COR-L47 (cell line): ENCODE measurements at regions not wholly inside any gene's neighbourhood (a gene's known extent, or its start where the extent isn't known, plus 50 kb on each side); places are given as distances from the start of the nearest gene placed in this dataset.

ENCODE experiments used
- DNase-seq: peaks from one replicate; lab custom pipeline; 2025; lab: John Stamatoyannopoulos, UW

DNA sequence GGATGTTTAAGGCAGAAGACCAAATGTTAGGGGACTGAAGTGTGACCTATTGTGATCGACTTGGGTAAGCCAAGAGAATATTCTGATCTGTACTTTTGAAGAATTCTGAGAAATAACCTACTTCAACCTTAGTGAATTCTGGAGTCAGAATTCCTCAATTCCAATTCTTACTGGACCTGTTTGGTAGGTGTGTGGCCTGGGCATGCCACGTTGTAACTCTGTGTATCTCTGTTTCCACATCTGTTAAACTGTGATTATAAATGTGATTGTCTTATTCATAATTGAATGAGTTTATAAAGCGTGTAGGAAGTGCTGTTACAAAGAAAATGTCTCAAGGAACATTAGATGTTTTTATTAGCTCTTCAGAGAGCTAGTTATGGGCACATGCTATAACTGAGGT lies 64.5 kb downstream of the TUSC1 start:
- DNase-seq = no peak

DNA sequence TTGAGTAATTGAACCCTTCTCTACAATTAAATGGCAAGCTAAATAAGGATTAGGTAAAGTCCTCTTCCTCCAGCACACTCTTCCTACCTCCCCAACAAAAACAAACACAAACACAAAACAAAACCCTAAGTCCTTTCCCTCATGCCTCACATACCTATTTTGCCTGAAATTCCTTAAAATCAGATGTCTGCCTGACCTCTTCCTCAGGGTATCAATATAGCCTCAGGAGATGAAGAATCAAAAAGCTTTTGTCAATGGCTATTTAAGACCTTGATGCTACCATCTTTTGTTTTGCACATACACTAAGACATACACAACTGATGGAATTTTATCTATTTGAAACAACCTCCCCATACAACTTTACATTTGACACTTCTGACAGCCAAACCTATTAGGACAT lies 75.1 kb downstream of the TUSC1 start:
- no peak for DNase-seq

- no peak for DNase-seq
Observed at GRCh38 chr9:25602400-25603044, 75.7 kb downstream of the TUSC1 start.

GRCh38 chr9:25600501-25600900 lies 77.7 kb downstream of the TUSC1 start:
- no peak for DNase-seq

DNA sequence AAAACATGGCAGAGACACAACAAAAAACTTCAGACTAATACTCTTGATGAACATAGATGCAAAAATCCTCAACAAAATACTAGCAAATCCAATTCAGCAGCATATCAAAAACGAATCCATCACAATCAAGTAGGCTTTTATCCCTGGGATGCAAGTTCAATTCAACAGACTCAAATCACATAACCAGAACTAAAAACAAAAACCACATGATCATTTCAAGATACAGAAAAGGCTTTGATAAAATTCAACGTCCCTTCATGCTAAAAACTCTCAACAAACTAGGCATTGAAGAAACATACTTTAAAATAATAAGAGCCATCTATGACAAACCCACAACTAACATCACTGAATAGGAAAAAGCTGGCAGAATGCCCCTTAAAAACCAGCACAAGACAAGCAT lies 93.6 kb downstream of the TUSC1 start:
- DNase-seq = no peak

DNA sequence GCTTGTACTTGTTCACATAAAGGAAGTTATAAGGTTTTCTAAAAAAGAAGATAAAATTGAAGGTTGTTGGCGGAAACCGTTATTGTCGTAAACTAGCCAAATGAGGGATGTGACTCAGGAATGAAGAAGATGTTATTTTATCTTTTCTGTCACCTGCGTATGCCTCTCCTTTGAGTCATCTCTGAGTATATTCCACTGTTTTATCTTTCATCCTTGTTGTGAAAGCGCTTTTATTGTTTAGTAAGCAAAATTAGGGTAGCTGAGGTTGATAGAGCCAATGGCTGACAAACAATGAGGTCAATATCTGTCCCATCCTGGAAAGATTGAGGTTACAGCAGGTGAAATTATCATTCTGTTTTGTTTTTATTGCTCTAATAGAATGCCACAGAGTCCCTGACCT lies 105.0 kb downstream of the TUSC1 start:
- DNase-seq = no peak

DNA sequence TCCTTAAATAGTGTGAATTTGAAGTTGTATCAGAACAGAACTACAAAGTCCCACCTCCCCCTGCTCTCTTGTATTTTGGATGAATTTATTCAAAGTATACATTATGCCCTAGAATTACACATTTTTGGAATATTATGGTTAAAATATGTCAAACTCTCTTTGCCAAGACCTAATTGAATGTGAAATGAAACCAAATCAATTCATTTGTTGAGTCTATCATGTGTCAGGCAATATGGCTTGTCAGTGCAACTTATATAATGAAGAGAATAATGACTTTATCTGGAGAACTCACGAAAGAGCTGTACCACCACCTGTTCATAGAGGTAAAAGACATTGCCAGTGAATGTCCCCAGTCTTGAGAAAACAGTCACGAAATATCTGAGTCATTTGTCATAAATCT lies 106.8 kb downstream of the TUSC1 start:
- DNase-seq = no peak

GRCh38 chr9:25570802-25571201 lies 107.4 kb downstream of the TUSC1 start:
- DNase-seq = no peak

- no peak for DNase-seq
Observed at GRCh38 chr9:25562101-25562500, 116.1 kb downstream of the TUSC1 start.

DNA sequence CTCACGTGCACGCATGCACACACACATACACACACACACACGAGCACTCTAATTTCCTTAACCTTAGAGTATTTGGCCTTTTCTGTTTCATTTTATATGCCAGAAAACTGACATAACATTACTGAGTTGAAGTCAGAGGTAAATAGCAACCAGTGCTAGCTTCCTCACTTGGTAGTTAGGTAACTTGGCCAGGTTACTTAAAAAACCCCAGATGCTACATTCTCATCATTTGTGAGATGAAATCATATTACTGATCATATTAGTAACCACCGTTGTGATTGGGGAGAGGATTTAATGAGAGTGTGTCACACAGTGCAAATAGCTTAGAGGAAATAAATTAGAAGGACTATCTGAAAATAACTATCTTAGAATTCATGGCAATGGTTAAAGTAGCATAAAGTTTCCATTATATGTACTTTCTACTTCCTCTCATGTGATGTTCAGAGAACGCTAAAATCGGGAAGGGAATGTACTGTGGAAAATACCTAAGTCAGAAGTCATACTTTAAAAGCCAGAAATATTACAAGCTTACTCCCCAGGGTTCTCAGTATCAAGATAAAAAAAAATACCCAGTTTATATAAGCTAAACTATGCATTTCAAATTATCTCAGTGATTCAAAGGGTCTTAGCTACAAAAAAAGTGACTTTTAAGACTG lies 120.5 kb downstream of the TUSC1 start:
- no peak for DNase-seq

DNA sequence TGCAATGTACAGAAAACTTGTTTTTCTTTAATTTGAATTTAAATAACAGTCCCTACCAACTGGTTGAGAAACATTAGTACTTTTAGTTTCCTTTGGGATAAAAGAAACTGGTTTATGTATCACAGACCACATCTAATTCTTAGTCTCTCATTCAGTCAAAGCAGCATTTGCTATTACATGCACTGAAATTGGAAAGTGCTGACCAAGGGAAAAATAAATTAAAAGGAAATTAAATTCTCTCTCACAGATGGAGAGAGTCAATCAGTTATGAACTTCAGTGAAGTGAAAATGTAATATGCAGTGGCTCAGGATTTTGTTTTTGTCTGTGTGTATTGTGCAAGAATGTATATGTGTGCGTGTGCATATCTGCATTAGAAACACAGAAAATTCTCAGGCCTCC lies 121.7 kb downstream of the TUSC1 start:
- DNase-seq = no peak

- no peak for DNase-seq
Observed at GRCh38 chr9:25548847-25549246, 129.4 kb downstream of the TUSC1 start.

- no peak for DNase-seq
Observed at GRCh38 chr9:25543806-25544205, 134.4 kb downstream of the TUSC1 start.

DNA sequence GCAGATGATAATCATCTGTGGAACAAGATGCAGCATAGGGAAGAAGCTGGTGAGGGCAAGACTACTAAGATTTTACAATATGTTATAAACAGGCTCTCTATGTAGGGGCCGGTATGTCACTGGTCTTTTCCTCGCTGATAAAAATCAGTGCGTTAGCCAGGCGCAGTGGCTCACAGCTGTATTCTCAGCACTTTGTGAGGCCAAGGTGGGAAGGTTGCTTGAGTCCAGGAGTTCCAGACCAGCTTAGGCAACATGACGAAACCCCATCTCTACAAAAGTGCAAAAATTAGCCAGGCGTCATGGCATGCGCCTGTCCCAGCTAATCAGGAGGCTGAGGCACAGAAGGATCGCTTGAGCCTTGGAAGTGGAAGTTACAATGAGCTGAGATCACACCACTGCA lies 135.9 kb downstream of the TUSC1 start:
- DNase-seq = no peak

DNA sequence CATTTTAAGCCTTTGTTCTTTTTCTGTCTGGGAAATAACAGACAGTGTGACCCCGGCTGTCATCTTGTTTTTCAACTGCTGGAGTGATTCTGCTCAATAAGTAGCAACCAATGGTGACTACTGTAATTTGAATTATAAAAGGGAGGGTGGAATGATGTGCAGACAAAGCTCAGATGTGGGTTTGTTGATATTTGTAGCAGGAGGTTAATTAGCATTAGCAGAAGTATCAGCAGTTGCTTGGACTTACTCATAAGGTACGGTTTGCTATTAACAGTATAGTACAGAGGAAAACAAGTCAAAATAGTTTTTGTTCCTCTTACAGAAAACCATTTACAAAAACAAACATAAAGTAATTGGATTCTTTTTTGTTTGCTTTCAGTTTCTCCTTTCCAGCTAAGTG lies 140.4 kb downstream of the TUSC1 start:
- DNase-seq = no peak

DNA sequence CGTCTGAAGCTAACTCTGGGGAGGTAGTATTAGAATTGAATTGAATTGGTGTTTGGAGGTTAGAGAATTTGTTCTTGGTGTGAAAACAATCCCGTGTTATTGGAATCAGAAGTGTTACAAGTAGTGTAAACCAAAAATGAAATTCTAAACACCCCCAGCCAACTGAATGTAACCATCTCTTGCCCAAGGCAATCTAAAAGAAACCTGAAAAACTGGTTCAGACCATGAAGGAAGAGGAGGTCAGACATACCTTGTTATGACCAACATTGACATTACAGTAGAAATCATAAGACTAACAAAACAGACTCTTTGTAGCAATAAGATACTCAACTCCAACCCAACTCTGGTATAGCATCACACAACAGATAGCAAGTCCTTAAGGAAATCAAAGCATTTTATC lies 159.0 kb downstream of the TUSC1 start:
- DNase-seq = no peak

- no peak for DNase-seq
Observed at GRCh38 chr9:25517701-25518100, 160.5 kb downstream of the TUSC1 start.

DNA sequence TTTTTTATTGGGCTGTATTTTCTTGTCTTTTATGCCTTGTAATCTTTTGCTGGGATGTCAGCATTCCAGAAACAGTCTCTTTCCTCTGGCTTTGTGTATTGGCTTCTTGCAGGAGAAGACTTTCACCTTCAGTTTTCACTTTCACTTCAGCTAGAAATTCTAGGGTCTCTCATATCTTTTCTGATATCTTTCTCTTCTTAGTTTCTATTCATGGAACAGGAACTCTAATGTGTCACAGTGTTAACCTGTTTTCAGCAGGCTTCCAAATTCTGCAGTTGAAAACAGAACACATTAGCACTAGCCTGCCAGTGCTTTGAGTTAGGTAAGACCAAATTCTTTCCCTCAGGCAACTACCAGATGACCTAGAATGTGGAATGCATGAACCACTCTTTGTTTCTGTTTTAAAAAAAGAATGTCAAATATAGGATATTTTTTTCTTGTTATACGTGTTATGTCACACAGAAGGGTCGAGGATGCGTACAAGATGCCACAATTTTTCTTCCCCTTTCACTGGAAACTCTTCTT lies 164.7 kb downstream of the TUSC1 start:
- DNase-seq = no peak

GRCh38 chr9:25505644-25506043 lies 172.6 kb downstream of the TUSC1 start:
- DNase-seq = no peak

GRCh38 chr9:25481372-25481771 lies 196.9 kb downstream of the TUSC1 start:
- DNase-seq = no peak

GRCh38 chr9:25480696-25481095 lies 197.5 kb downstream of the TUSC1 start:
- no peak for DNase-seq

DNA sequence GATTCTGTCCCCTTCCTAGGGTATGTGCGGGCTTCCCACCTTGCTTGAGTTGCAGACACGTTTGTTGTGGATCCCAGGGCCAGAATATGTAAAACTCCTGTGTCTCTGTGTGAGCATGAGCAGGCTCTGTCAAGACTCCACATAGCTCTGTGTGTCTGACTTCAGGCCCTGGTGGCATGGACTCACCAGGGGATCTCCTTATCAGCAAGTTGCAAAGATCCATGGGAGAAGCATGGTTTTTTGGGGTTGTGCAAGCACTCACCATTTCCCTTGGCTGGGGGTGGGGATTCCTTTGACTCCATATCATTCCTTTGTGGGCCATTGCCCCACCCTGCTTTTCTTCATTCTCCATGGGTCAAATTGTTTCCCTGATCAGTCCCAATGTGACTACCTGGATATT lies 205.6 kb downstream of the TUSC1 start:
- DNase-seq = no peak

DNA sequence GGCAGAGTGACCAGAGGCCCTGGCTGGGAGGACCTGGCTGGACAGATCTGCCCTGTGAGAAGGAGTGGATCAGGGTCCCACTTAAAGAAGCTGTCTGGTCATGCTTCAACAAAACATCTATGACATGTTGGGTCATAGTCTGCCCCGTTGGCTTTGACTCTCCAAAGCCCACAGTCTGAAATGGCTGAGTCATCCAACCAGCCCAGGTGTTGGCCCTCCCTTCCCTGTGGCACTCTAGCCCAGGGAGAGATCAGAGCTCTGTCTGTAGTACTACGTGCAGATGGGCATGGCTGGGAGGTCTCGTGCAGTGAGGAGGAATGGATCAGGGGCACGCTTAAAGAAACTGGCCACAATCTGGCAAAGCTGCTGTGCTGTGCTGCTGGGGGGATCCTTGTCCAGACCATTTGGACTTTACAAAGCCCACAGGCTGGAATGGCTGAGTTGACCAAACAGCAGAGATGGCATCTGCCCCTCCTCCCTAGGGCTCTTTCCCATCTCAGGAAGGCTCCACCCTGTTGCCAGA lies 206.1 kb downstream of the TUSC1 start:
- DNase-seq = no peak

GRCh38 chr9:25461416-25461815 lies 216.8 kb downstream of the TUSC1 start:
- DNase-seq = no peak
